ENCODE measurements at regions not wholly inside any gene's neighbourhood (a gene's known extent, or its start where the extent isn't known, plus 50 kb on each side); places are given as distances from the start of the nearest gene placed in this dataset.

DNA sequence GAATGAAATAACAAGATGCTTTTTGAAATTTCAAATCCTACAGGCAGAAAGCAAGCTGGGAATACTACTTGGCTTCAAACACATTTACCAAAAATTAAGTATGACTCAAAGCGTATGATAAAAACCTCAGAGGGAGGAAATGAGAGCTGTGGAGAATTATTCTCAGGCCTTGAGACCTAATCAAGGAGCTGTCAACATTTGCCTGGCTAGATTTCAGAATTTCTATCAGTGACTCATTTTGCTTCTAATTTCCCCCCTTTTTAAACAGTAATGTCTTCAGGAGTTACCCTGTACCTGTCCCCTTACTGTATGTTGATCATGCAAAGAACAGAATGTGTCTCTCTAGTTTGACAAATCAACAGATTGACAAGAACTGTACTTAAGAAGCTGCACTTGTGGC, 1324.5 kb upstream of the DDX18 start:
- WGBS: 86% methylated on average over 1 of the region's 1 CpG

More for the DNA sequence above, 1324.5 kb upstream of the DDX18 start:
- TF ChIP-seq RXRA (IDR thresholded peaks at IDR 0.05) (no peak), JUND (IDR thresholded peaks at IDR 0.05) (no peak), YY1 (IDR thresholded peaks at IDR 0.05) (no peak), HNF4A (conservative IDR thresholded peaks at IDR 0.05) (no peak), MAX (IDR thresholded peaks at IDR 0.05) (no peak), FOXA2 (IDR thresholded peaks at IDR 0.05) (no peak), RAD21 (IDR thresholded peaks at IDR 0.05) (no peak), GABPA (IDR thresholded peaks at IDR 0.05 in 1 of 2, conservative IDR thresholded peaks at IDR 0.05 in 1 of 2) (no peak), HNF4G (IDR thresholded peaks at IDR 0.05) (no peak), EGR1 (IDR thresholded peaks at IDR 0.05; ENCODE audit: low read depth in 2 of 2) (no peak), SP1 (IDR thresholded peaks at IDR 0.05) (no peak), TAF1 (conservative IDR thresholded peaks at IDR 0.05) (no peak), FOXA1 (IDR thresholded peaks at IDR 0.05) (no peak), NR2F2 (IDR thresholded peaks at IDR 0.05) (no peak)
- TF ChIP-seq, protein P1, sequence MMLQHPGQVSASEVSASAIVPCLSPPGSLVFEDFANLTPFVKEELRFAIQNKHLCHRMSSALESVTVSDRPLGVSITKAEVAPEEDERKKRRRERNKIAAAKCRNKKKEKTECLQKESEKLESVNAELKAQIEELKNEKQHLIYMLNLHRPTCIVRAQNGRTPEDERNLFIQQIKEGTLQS (IDR thresholded peaks at IDR 0.05): no peak
- TF ChIP-seq, protein P2, sequence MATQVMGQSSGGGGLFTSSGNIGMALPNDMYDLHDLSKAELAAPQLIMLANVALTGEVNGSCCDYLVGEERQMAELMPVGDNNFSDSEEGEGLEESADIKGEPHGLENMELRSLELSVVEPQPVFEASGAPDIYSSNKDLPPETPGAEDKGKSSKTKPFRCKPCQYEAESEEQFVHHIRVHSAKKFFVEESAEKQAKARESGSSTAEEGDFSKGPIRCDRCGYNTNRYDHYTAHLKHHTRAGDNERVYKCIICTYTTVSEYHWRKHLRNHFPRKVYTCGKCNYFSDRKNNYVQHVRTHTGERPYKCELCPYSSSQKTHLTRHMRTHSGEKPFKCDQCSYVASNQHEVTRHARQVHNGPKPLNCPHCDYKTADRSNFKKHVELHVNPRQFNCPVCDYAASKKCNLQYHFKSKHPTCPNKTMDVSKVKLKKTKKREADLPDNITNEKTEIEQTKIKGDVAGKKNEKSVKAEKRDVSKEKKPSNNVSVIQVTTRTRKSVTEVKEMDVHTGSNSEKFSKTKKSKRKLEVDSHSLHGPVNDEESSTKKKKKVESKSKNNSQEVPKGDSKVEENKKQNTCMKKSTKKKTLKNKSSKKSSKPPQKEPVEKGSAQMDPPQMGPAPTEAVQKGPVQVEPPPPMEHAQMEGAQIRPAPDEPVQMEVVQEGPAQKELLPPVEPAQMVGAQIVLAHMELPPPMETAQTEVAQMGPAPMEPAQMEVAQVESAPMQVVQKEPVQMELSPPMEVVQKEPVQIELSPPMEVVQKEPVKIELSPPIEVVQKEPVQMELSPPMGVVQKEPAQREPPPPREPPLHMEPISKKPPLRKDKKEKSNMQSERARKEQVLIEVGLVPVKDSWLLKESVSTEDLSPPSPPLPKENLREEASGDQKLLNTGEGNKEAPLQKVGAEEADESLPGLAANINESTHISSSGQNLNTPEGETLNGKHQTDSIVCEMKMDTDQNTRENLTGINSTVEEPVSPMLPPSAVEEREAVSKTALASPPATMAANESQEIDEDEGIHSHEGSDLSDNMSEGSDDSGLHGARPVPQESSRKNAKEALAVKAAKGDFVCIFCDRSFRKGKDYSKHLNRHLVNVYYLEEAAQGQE (IDR thresholded peaks at IDR 0.05): no peak
- TF ChIP-seq, protein P3, sequence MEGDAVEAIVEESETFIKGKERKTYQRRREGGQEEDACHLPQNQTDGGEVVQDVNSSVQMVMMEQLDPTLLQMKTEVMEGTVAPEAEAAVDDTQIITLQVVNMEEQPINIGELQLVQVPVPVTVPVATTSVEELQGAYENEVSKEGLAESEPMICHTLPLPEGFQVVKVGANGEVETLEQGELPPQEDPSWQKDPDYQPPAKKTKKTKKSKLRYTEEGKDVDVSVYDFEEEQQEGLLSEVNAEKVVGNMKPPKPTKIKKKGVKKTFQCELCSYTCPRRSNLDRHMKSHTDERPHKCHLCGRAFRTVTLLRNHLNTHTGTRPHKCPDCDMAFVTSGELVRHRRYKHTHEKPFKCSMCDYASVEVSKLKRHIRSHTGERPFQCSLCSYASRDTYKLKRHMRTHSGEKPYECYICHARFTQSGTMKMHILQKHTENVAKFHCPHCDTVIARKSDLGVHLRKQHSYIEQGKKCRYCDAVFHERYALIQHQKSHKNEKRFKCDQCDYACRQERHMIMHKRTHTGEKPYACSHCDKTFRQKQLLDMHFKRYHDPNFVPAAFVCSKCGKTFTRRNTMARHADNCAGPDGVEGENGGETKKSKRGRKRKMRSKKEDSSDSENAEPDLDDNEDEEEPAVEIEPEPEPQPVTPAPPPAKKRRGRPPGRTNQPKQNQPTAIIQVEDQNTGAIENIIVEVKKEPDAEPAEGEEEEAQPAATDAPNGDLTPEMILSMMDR (IDR thresholded peaks at IDR 0.05; ENCODE audit: low read depth, low read length, missing input control): no peak
- TF ChIP-seq, protein P4, sequence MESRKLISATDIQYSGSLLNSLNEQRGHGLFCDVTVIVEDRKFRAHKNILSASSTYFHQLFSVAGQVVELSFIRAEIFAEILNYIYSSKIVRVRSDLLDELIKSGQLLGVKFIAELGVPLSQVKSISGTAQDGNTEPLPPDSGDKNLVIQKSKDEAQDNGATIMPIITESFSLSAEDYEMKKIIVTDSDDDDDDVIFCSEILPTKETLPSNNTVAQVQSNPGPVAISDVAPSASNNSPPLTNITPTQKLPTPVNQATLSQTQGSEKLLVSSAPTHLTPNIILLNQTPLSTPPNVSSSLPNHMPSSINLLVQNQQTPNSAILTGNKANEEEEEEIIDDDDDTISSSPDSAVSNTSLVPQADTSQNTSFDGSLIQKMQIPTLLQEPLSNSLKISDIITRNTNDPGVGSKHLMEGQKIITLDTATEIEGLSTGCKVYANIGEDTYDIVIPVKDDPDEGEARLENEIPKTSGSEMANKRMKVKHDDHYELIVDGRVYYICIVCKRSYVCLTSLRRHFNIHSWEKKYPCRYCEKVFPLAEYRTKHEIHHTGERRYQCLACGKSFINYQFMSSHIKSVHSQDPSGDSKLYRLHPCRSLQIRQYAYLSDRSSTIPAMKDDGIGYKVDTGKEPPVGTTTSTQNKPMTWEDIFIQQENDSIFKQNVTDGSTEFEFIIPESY (IDR thresholded peaks at IDR 0.05): no peak
- Histone ChIP-seq H3K27ac (ENCODE audit: low read depth in 1 of 2, low read length in 2 of 2) (no peak overlapping the region), H3K9ac (ENCODE audit: low read depth in 1 of 2, low read length in 2 of 2) (no peak overlapping the region), H3K4me1 (ENCODE audit: control insufficient read depth in 4 of 4, insufficient read depth in 4 of 4, low read length in 3 of 4) (no peaks in the 10 kb centered on the region), H3K36me3 (ENCODE audit: control insufficient read depth in 4 of 4, insufficient read depth in 3 of 4, low read depth in 1 of 4, low read length in 3 of 4) (no peaks in the 10 kb centered on the region), H3K4me3 (ENCODE audit: low read depth in 1 of 3, low read length in 3 of 3) (no peak overlapping the region), H3K9me3 (ENCODE audit: control insufficient read depth in 4 of 4, low read length in 3 of 4) (peaks cover 0 to 2% (median 2%) of the 10 kb centered on the region in 4 donors), H3K27me3 (ENCODE audit: control insufficient read depth in 4 of 4, insufficient read depth in 4 of 4, low read length in 3 of 4) (no peaks in the 10 kb centered on the region)
- no peak for DNase-seq (ENCODE audit: low spot score)
